Right forelimb (tissue), 1 donor: ENCODE measurements at regions not wholly inside any gene's neighbourhood (a gene's known extent, or its start where the extent isn't known, plus 50 kb on each side); places are given as distances from the start of the nearest gene placed in this dataset.

Experiments used
- DNase-seq: peaks from one replicate; pipeline ENCODE4 v3.0.0-alpha.2; 2018

DNA sequence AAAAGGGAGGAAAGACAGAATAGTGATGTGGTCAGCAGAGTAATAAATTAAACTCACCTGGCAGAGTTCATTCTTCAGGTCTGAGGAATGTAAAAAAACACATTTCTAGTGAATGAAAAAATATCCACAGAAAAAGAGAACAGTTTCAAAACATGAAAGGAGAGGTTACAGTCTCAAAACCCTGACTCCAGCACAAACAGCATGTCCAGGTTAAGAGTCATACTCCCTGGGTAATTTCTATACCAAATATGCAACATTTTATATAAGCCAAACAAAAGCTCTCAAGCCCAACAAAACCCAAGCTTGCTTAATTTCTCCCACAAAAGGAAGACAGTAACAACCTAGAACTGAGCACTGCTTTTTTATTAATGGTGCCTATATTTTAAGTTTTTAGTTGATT, 173.0 kb downstream of the NTMT2 start:
- no peak for DNase-seq

DNA sequence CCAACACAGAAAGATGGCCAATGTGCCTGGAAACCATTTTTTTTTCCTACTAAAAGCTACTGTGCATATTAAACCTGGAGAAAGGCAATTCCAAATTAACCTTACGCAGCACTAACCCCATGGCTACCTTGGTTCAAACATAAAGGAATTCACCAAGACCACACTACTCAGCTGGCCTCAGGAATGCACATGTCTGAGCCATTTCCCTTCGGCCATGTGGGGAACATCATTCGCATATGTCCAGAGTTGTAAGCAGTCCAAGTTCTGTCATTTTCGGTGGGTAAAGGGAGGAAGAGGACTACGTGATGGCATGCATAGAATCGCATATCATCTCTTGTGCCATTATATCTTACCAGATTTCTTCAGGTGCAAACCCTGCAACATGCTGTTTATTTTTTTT, 175.4 kb downstream of the NTMT2 start:
- DNase-seq: no peak

DNA sequence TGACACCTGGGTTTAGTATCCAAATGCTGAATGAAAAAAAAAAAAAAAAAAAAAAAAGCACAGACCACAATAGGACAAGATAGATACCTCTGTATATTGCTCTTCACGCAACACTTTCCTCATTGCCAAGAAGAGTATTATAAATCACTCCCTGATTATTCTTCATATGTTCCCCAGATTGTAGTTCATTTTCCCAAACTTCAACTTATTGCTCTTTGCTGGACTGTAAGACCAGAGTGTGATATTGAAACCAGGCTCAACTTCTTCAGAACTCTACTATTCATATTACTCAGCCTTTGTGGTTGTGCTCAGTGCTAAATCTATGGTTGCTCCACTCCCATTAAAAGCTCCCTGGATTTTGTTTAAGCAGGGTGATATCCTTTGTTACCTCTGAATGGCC, 180.4 kb downstream of the NTMT2 start:
- no peak for DNase-seq

DNA sequence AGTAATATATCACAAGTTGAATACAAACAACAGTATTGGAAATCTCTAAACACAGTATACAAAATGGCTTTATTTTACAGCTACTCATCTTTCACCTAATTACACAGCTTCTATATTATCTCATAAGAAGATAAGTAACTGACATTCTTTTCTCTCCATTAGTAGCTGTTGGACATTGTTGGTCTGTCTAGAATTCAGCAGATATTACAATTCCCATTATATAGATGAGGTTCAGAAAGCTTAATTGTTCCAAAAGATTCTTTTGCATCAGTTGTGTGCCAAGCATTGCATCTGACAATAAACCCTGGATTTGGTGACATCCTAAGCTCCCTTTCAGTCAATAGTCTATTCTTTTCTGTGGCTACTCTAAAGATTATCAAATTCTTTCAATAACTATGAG, 187.0 kb downstream of the NTMT2 start:
- DNase-seq: no peak

DNA sequence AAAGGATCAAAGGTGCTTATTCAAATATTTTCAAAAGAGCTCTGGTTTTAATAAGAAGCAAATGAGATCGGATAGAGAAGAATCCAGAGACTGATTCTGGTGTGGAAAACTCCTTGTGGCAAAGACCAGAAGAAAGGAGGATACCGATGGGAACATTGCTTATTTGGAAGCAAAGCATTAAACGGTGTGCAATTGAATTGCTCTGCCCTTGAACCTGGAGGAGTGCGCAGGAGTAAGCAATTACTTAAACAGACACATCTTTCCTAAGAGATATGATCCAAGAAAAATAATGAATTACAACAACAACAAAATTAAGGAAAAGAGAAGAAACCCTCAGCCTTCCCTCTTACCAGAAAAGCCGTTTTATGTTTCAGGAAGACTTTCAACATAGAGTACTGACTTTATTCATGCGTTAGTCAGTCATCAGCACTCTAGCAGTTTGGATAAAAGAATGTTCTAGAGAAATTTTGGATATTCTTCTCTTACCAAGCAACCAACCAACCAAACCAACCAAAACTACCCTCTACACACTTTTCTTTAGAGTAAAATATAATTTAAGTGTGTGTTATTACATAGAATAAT, 191.7 kb downstream of the NTMT2 start:
- DNase-seq: no peak

DNA sequence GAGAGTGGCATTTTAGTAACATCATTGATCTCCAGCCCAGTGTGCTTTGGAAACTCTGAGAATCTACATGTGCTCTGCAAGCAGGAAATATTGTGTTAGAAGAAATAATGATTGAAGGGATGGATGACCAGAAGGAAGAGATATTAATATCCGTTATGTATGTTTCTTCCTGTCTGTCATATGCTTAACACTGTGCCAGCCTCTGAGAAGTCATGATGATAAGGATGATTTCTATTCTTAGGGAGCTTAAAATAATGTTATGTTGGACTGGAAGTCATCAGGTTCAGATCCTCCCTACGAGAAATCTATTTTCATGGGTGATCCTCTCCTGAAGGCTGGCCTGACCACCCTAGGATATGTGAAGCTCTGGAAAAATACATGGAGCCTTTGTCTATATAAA, 192.4 kb upstream of the GORAB start:
- no peak for DNase-seq

DNA sequence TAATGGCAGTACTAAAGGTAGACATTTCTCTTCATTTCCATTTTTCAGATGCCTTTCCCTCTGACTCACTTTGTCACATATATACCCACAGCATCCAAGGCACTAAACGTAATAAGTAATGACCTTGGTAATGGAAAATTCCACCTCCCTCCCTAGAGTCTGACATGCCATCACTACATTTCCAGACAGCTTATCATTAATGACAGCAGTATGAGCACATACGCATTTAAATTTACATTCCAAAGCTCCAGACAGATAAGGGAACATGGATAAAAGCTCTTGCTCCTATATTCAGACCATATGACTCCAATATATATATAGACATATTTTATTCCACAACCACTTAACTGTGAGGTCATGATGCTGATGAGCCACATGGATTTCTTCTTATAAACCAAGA, 191.7 kb upstream of the GORAB start:
- no peak for DNase-seq

DNA sequence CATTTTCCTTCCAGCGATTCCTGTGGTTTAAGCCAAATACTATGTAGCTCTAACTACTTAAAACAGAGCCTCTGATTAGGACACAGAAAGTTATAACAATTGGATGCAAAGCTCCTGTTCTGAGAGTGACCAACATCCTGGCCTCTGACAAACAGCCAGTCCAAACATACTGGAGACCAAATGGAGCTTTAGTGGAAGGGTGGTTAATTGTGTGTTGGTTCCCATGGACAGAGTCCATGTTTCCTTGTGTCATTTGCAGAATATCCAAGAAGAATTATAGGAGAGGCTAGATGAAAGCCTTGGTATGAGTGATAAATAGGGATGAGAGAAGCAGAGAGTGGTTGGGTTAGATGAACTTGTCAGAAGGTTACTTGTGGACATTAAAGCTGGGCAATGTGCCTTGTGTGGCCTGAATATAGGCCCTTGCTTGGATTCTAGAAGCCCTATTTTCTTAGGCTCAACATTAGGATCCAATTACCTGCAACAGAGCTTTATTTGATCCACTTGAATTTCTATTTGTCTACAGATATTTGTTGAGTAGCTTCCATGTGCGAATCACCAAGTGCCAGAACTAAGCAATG, 180.5 kb upstream of the GORAB start:
- no peak for DNase-seq

DNA sequence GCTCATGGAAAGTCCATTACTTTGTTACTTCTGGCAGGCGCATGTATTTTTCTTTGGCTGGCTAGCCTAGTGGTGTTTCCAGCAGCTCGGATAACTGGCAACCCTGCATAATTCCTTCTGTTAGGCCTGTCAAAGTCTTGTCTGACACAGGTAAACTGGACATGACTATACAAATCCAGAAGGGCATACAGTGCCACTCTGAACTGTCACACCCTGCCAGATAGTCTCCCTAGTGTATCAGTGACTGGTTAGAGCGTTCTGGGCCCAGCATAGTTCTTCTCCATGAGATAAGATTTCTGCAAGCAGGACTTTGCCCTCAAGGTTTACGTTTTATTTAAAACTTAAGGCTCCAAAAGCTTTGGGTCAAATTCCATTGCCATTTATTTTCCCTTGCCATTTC, 177.7 kb upstream of the GORAB start:
- no peak for DNase-seq

DNA sequence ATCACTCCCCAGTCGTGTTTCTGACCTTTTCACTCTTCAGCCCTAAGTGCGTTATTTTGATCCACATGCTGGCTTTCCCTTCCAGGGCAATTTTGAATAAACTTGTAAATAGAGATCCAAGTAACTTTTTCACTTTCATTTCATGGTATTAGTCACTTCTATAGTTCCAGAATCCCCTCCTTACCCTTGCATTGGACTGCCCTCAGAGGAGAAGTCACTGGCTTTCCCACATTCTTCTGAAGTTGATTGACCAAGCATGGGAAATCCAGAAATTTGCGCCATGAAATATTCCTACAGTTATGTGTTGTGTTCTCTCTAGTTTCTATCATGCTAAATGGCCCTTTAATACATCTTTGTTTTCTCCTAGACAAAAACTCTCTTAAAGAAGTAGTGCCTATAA, 177.3 kb upstream of the GORAB start:
- DNase-seq: no peak

DNA sequence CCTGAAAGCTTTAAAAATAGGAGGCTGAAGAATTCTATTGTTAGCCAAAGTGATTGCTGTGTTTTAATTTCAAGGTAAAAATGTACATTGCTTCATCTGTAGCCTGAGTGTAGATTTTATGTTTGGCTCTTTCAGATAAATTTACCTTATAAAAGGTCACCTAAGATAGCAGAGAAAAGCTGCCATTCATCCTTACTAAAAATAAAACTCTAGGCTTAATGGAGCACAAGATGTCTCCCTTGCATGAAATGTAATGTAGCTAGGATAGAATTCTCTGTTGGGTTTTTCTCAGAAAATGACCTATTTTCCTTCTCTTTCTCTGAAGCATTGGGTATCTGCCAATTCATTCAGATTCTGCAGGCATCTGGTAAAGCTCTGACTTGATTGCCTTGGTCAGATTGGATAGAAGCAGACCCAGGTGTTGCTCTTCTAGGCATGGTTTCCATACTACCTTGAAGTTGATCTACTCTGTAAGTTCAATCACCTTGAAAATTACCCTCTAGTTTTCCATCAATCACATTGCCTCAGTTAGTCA, 176.6 kb upstream of the GORAB start:
- DNase-seq: no peak

DNA sequence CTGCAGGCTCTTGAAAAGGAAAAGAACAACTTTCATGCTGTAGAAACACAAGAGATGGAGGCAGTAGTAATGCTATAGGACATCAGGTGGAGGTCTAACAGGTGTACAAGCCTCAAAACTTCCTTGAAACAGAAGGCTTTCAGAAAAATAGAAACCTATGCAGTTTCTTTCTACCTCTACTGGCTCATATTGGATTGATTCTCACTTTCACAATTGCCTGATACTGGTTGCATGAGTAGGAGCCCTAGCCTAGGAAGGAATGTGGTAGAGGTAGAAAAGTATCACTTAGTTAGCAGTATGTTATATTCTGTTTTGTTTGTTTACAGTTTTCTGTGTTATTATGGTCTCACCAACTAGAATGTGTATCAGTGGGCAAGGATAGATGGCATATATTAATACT, 175.4 kb upstream of the GORAB start:
- DNase-seq: no peak

DNA sequence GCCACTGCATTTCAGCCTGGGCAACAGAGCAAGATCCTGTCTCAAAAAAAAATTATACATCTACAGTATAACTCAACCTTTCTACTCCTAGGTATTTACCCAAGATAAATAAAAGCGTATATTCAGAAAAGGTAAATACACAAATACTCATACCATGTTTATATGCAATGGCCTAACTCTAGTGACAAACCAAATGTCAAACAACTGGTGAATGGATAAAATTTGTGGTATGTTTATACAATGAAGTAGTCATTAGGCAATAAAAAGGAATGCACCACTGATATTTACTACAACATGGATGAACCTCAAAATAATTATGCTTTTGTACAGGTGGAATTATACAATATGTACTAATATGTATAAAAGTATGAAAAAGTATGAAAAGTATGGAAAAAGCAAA, 174.2 kb upstream of the GORAB start:
- no peak for DNase-seq

DNA sequence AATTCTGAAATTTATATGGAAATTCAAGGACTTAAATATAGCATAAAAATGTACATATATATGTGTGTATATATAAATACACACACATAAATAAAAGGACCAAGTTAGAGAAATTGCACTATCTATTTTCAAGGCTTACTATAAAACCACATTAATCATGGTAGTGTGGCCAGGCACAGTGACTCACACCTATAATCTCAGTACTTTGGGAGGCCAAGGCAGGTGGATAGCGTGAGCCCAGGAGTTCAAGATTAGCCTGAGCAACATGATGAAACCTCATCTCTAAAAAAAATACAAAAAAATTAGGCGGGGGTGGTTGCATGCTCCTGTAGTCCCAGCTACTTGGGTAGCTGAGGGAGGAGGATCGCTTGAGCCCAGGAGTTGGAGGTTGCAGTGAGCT, 171.4 kb upstream of the GORAB start:
- no peak for DNase-seq

DNA sequence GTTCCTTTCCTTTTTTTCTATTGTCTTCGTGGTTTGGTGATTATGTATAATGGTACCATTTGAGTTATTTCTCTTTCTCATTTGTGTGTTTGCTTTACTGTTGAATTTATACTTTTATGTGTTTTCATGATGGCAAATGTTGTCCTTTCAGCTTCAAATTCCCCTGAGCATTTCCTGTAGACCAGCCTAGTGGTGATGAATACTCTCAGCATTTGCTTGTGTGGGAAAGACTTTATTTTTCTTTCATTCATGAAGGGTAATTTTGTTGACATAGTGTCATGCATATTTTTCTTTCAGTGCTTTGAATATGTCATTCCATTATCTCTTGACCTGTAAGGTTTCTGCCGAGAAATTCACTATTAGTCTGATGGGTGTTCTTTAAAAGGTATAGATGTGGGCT, 166.6 kb upstream of the GORAB start:
- no peak for DNase-seq

DNA sequence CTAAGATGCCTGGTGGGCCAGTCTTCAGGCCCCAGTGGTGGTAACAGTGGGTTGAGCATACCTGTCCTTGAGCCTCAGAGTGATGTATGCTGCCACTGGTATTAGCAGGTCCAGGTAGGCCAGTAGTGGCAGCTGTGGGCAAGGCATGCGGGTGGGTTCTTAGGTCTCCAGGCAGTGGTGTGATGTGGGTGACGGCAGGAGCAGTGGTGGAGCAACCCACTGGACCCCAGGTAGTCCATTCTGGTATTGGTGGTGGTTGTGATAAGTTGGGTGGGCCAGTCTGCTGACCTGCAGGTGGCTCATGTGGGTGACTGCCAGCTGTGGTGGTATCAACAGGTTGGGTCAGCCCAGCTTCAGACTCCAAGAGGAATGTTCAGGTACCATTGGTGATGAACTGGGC, 165.0 kb upstream of the GORAB start:
- DNase-seq: no peak

DNA sequence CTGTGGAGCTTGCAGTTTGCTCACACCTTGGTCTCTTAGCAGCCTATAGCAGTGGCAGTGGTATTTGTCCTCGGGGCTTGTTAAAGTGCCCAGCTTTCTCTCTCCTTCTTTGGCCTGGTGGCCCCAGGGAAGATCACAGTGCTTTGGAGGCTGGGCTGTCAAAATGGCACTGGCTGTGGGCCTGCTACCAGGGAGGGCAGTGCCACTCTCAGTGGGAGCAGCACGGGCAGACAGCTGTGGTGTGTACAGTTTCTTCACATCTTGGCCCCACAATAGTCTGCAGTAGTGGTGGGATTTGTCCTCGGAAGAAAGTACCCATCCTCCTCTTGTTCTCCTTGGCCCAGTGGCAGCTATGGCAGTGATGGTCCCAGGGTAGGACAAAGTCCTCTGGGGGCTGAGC, 164.4 kb upstream of the GORAB start:
- DNase-seq: no peak

DNA sequence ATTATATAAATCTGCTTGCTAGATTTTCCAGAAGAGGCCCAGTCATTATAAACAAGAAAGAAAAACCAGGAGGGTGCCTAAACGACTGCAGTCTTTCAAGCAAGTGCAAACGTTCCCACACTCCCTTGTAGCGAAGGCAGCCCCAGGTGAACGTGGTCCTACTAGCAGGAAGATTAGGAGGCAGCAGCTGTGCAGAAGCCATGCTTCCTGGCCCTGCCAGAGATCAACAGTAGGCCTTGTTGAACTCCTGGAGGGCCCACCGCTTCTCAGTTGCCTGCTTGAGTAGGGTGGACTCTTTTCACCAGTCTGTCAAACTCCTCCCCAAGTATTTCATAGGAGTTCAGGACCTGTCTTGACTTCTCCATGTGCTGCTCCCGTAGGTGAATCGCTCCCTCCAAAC, 163.0 kb upstream of the GORAB start:
- DNase-seq: no peak

DNA sequence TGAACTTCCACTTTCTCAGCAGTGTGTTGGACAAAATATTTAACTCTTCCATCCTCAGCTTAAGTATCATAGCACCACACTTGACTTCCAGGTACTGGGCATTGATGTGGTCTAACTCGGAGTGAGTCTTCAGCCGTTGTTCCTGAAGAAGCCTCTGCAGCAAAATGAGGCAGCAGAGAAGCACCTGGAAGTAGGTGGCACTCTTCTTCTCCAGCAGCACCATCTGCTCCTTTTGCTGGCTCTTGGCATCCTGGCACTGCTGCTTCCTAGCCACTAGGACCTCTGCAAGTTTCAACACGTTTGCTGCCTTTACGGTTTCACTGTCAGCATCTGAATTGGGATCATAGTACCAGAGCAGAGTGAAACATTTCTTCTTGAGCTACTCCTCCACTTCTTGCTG, 162.5 kb upstream of the GORAB start:
- no peak for DNase-seq

DNA sequence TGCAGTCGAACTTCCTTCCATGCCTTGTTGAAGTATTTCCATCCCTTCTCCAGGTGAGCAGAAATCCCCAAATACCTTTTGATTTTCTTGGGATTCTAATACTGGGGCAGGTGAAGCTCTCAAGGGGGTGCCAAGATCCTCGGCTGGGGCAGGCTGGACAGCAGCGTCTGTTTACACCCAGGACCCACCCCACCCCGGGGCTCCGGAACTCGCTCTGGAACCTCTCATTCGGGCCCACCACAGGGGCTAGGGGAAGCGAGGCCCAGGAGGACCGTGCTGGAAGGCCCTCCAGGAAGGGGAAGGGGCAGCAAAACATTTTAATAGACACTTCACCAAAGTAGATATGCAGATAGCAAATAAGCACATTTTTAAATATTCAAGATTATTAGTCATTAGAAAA, 161.9 kb upstream of the GORAB start:
- no peak for DNase-seq

DNA sequence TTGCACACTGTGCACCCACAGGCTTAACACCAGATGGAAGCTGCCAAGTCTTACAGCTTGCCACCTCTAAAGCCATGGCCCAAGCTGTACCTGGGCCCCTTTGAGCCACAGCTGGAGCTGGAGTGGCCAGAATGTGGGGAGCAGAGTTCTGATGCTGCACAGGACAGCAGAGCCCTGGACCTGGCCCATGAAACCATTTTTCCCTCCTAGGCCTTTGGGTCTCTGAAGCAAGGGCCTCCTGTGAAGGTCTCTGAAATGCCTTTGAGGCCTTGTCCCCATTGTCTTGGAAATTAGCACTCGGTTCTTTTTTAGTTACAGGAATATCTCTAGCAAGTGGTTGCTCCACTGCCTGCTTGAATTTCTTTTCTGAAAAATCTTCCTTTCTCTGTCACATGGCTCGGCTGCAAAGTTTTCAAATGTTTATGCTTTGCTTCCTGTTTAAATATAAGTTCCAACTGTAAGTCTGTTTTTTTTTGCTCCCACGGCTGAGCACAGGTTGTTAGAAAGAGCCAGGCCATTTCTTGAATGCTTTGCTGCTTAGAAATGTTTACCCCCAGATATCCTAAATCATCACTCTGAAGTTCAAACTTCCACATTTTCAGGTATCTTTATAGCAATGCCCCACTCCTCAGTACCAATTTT, 156.8 kb upstream of the GORAB start:
- DNase-seq: no peak

DNA sequence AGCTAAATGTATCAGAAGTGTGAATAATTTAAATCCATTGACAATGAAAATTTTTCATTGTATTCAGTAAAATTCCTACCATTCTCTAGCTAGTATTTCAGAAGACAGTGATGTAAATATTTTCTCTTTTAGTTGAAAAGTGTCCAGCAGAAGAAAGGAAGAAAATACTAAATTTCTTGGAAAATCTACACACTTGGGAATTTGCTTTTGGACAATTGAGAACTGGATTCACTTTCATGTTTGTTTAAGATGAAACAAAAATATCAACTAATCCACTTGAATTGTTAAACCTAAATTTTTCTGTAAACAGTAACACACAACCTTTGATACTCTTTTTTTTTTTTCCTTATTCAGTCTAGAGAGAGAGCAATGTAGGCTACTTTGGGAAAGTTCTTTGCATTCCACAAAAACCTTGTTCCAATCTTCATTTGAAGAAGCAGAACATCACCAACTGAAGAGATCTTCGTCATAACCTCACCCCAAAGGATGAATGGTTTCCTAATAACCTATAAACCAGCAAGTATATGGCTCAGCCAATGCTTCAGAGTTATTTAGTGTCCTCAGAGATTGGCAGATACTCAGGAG, 155.1 kb upstream of the GORAB start:
- DNase-seq: no peak

DNA sequence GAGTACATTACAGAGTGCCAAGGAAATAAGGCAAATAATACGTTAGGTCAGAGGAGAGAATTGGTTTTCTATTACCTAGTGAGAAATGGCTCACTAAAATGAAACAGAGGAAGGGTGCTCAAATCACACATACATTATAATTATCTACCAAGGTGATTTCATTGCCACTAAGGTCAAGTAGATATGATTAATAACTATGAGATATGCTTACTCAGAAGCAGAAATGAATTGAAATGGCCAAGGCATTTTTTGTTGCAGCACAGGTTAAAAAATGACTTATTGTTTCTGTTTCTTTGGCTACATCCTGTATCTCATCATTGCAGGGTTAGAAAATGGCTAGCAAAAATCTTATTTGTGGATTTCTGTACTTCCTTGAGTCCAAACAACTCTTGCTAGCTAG, 154.5 kb upstream of the GORAB start:
- DNase-seq: no peak

DNA sequence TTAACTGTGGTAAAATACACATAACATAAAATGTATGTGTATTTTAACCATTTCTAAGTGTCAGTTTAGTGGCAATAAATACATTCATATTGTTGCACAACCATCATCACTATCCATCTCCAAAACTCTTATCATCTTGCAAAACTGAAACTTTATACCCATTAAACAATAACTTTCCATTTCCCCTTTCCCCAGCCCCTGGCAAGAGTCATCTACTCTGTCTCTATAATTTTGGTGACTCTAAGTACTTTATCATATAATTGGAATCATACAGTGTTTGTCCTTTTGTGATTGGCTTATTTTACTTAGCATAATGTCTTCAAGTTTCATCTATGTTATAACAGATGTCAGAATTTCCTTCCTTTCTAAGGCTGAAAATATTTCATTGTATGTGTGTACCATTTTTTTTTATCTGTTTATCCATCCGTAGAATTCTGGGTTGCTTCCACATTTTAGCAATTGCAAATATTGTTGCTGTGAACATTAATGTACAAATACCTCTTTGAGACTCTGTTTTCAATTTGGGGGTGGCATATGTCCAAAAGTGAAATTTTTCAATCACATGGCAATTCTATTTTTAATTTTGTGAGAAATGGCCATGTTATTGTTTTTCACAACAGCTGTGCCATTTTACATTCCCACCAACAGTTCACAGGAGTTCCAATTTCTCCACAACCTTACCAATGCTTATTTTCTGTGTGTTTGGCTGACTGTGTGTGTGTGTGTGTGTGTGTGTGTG, 153.9 kb upstream of the GORAB start:
- no peak for DNase-seq
